Neuron (in vitro differentiated cells): ENCODE measurements at regions not wholly inside any gene's neighbourhood (a gene's known extent, or its start where the extent isn't known, plus 50 kb on each side); places are given as distances from the start of the nearest gene placed in this dataset.

Experiments used
- H2AFZ ChIP-seq: one replicate; pipeline ENCODE4 v1.6.1; 2013; ENCODE audit warnings: low read depth, mild to moderate bottlenecking, inconsistent platforms, low read length, moderate library complexity
- H3K27me3 ChIP-seq: one replicate; pipeline ENCODE4 v1.6.1; 2013; ENCODE audit warnings: low read length; ENCODE audit not compliant: insufficient read depth
- H3K36me3 ChIP-seq: one replicate; pipeline ENCODE4 v1.6.1; 2013; ENCODE audit warnings: low read length; ENCODE audit not compliant: insufficient read depth
- H3K4me1 ChIP-seq: one replicate; pipeline ENCODE4 v1.6.1; 2013; ENCODE audit warnings: low read length; ENCODE audit not compliant: insufficient read depth
- H3K4me3 ChIP-seq: 2 replicates; pipeline ENCODE4 v1.5.1; 2013; ENCODE audit warnings: mild to moderate bottlenecking, low read length, moderate library complexity
- H3K9me3 ChIP-seq: one replicate; pipeline ENCODE4 v1.6.1; 2013; ENCODE audit warnings: low read length

DNA sequence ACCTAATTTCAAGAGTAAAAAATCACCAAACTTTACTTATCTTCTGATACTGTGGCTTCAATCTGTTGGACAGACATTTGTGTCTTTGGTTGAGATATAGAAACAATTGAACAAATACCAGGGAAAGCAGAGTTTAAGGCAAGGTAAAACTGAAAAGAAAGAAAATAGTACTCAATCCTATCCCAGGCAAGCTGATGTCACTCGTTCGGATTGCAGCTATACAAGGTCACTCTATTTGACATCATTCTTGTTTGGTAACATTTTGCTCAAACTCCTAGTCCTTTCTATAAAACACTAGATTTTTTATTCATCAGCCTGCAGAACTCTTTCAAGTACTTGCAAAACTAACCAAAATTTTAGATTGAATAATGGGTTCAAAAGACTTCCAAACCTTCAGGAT lies 91.9 kb upstream of the ANKRD55 start:
- H3K4me3 ChIP-seq = no peak overlapping the region
- H3K9me3 ChIP-seq = no peaks in the 10 kb centered on the region
- no peaks in the 10 kb centered on the region for H3K4me1 ChIP-seq
- H2AFZ ChIP-seq = no peak overlapping the region
- no peaks in the 10 kb centered on the region for H3K27me3 ChIP-seq
- no peaks in the 10 kb centered on the region for H3K36me3 ChIP-seq

DNA sequence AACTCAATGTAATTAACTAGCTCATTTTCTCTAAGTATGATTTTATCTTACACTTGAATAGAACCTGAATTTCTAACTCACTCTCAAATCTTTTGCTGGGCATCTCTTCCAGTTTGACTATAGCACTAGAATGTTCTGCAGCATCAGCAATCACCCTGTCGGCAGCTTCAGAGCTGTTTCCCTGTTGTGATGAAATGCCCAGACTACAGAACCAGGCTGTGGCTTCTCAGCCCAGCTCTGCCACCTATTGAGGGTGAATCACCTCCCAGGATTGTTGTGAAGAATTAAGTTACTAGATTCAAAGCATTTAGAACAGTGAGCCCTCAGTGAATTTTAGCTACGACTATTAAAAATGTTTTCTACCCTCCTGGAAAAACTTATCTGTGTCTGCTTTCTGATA lies 90.4 kb upstream of the ANKRD55 start:
- H3K4me1 ChIP-seq = no peaks in the 10 kb centered on the region
- no peaks in the 10 kb centered on the region for H3K27me3 ChIP-seq
- no peaks in the 10 kb centered on the region for H3K9me3 ChIP-seq
- H3K4me3 ChIP-seq = no peak overlapping the region
- no peak overlapping the region for H2AFZ ChIP-seq
- H3K36me3 ChIP-seq = no peaks in the 10 kb centered on the region

DNA sequence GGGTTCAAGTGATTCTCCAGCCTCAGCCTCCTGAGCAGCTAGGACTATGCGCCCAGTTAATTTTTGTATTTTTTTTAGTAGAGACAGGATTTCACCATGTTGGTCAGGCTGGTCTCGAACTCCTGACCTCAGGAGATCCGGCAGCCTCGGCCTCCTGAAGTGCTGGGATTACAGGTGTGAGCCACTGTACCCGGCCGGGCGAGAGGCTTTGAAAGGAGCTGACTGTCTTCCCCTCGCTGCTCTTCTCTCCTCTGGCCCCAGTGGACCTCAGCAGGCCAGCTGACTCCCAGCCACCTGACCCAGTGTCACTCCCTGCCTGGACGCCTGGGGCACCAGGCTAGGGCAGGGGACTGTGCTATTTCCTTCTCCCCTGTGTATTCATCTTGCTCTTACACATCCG lies 89.5 kb upstream of the ANKRD55 start:
- no peak overlapping the region for H2AFZ ChIP-seq
- H3K27me3 ChIP-seq = no peaks in the 10 kb centered on the region
- no peak overlapping the region for H3K4me3 ChIP-seq
- no peaks in the 10 kb centered on the region for H3K9me3 ChIP-seq
- no peaks in the 10 kb centered on the region for H3K4me1 ChIP-seq
- H3K36me3 ChIP-seq = no peaks in the 10 kb centered on the region

DNA sequence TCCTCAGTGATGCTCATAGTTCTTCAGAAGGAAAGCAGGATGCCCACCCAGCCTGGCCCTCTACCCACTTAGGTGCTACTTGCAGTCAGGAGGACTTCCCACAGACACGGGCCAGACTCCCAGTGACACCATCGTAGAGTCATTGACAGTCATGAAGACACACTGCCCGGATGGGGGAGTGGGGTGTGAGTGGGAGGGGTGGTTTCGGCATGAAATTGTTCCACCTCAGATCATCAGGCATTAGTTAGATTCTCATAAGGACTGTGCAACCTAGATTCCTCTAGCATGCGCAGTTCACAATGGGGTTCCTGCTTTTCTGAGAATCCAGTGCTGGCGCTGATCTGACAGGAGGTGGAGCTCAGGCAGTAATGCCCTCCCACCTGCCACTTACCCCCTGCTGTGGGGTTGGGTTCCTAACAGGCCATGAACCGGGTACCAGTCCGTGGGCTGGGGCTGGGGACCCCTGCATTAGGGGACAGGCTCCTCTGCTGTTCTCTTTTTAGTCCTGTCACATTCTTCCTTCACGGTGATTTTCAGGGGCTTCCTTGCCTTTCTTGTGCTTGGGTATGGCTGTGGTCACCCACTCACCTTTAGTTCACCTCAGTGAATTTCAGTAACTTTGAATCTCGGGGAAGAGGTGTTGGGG lies 88.2 kb upstream of the ANKRD55 start:
- no peak overlapping the region for H2AFZ ChIP-seq
- no peaks in the 10 kb centered on the region for H3K4me1 ChIP-seq
- no peaks in the 10 kb centered on the region for H3K27me3 ChIP-seq
- H3K9me3 ChIP-seq = no peaks in the 10 kb centered on the region
- H3K4me3 ChIP-seq = no peak overlapping the region
- H3K36me3 ChIP-seq = no peaks in the 10 kb centered on the region

DNA sequence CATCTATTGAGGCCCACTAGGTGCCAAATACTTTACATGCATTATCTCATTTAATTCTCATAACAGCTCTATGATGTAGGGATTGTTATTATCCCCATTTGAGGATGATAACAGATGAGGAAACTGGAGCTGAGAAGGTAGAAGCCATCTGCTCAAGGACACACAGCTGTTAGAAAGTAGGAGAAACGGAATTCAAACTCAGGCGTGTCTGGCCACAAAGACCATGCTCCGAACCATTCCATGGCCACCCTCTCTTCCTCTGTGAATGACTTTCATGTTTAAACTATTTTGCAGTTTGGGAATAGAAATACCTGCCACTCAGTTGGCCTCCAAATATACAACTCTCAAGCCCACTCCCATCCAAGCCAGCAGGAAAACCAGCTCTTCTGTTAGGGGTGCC lies 87.6 kb upstream of the ANKRD55 start:
- H3K27me3 ChIP-seq = no peaks in the 10 kb centered on the region
- no peaks in the 10 kb centered on the region for H3K36me3 ChIP-seq
- no peaks in the 10 kb centered on the region for H3K4me1 ChIP-seq
- no peak overlapping the region for H2AFZ ChIP-seq
- no peaks in the 10 kb centered on the region for H3K9me3 ChIP-seq
- no peak overlapping the region for H3K4me3 ChIP-seq

DNA sequence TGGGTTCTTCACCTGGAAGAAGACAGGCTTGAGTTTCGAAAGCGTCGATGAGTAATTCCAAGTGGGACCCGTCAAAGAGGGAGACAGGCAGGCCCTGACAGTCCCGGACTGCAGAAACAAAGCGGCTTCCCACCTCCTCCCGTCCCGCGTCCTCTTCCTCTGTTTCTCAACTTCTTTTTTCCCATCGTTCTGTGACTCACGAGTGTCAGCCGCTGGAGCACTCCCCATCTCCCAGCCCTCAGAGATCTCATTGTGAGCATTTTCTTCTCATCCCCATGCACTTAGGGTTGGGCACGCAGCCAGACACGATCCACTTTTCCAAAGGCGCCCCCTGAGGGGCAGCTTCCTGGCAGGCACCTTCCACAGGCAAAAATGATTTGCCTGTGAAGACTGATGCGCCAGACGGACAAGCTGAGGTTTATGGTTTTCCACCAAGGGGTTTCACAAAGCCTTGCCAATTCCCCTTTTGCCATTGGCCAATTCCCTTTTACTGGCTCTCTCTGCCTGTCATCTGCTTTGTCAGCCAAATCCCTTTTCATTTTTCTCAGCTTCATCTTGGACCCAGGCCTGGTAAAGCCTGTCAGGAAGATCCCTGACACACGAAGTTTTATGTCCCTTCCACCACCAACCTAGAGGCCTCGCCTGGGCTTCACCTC lies 86.5 kb upstream of the ANKRD55 start:
- Histone ChIP-seq H3K4me1 (no peaks in the 10 kb centered on the region), H2AFZ (no peak overlapping the region), H3K9me3 (no peaks in the 10 kb centered on the region), H3K27me3 (peaks cover under 1% of the 10 kb centered on the region), H3K36me3 (no peaks in the 10 kb centered on the region), H3K4me3 (no peak overlapping the region)

DNA sequence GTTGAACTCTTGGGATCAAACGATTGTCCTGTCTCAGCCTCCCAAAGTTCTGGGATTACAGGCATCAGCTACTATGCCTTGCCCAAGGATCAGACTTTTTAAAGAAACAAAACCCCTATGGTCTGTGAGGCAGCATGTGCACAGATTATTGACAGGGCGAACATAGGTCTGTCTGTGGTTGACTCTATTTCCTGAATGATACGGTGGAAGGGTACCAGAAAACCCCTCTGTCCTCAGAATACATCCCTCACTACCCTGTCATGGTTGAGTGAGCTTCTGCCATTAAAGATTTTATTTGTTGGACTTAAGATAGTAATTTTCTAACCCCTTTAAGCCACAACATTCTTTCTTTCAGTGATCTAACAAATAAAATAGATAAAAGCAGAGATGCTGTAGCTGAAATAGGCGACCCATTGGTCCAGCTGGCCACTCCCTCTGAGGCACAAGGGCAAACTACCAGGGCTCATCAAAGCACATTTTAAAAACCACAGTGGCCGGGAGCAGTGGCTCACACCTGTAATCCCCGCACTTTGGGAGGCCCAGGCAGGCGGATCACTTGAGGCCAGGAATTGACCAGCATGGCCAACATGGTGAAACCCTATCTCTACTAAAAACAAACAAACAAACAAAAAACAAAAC lies 84.9 kb upstream of the ANKRD55 start:
- Histone ChIP-seq H2AFZ (no peak overlapping the region), H3K36me3 (no peaks in the 10 kb centered on the region), H3K4me1 (no peaks in the 10 kb centered on the region), H3K9me3 (no peaks in the 10 kb centered on the region), H3K4me3 (no peak overlapping the region), H3K27me3 (peaks cover 3% of the 10 kb centered on the region)

DNA sequence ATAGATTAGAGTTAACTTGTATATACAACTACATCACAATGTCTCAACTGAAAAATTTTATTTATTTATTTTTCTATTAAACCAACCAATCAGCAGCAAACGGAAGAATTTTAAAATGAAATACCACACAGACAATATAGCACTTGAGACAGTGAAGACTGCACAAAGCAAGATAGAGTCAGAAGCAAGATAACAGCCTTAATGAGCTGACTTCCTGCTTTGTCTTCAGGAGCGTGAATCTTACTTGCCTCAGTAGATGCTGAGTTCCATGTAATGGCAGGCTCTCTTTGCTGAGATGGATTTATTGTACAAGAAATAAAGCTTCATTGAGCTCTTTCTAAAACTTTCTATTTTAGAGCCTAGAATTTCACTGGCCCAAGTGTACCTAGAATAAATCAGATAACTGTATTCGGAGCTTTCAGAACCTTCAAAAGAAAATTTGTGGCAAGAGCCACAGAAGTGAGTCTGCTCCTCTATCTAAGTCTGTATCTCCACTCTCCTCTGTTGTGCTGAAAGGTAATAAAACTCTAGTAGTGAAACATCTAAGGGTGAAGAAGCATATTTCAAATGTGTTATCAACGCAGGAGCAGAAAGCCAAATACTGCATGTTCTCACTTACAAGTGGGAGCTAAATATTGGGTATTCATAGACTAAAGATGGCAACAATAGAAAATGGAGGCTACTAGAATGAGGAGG lies 83.3 kb upstream of the ANKRD55 start:
- Histone ChIP-seq H2AFZ (no peak overlapping the region), H3K4me3 (no peak overlapping the region), H3K27me3 (peaks cover 3% of the 10 kb centered on the region), H3K36me3 (no peaks in the 10 kb centered on the region), H3K9me3 (no peaks in the 10 kb centered on the region), H3K4me1 (no peaks in the 10 kb centered on the region)

DNA sequence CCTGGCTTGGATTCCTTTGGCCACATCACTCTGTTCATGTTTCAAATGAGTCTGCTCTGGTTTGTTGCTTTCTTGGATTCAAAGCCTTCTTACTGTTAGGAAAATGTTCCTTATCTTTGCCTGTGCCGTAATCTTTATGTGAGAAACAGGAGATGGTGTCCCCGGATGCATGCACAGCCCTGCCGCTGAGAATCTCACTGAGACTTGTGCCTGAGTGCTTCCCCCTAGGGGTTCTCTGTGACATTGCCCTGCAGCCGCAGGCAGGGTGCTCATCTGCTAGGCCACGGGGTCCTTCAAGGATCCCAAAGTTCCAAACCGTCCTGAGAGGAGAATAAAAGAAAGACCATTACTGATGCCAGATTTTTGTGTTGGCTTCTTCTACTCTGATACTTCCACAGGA lies 81.4 kb upstream of the ANKRD55 start:
- no peaks in the 10 kb centered on the region for H3K36me3 ChIP-seq
- H3K27me3 ChIP-seq = peaks cover 3% of the 10 kb centered on the region
- H2AFZ ChIP-seq = no peak overlapping the region
- H3K4me1 ChIP-seq = no peaks in the 10 kb centered on the region
- H3K9me3 ChIP-seq = no peaks in the 10 kb centered on the region
- no peak overlapping the region for H3K4me3 ChIP-seq

DNA sequence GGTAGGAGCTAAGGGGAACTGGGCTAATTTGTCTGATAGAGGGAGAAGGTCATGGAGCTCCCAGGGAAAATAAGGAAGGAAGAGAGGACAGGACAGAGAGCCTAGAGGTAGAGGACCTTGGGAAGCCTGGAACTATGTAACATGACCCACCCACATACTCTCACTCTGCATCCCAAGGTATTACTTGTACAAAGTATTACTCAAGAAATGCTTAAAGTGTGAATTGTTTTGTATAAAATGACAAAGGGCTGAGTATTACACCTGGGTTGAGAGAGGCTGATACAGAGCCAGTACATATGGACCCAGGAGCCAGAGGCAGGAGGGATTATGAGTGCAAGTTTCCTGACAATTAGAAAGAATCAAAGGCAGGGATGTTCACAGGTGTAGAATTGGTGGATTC lies 80.5 kb upstream of the ANKRD55 start:
- no peaks in the 10 kb centered on the region for H3K36me3 ChIP-seq
- H3K4me1 ChIP-seq = no peaks in the 10 kb centered on the region
- H2AFZ ChIP-seq = no peak overlapping the region

DNA sequence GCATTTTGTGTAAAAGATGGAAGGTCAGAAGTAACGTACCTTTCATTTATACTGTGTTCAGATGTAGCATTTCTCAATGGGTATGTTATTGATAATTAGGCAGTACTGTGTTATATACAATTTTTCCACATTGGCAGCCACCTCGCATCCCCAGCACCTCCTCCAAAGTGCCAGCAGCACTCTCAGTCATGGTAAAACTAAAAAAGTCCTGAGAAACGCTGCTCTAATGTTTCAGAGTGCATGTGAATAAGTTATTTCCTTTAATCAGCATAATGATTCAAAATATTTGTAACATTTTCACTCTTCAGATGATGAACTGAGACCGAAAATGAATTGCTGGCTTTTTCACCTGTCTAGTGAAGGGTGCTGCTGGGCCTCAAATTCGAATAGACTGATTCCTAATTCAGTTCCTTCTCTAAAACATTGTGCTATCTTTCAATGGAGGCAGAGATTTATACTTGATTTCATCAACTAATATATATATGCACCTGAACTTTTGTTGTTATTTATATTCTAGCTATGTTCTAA lies 79.9 kb upstream of the ANKRD55 start:
- Histone ChIP-seq H3K27me3 (peaks cover 3% of the 10 kb centered on the region), H3K4me1 (no peaks in the 10 kb centered on the region), H3K4me3 (no peak overlapping the region), H2AFZ (no peak overlapping the region), H3K36me3 (no peaks in the 10 kb centered on the region), H3K9me3 (no peaks in the 10 kb centered on the region)

More for the DNA sequence above, 80.5 kb upstream of the ANKRD55 start:
- Histone ChIP-seq H3K9me3 (no peaks in the 10 kb centered on the region), H3K4me3 (no peak overlapping the region), H3K27me3 (peaks cover 3% of the 10 kb centered on the region)

DNA sequence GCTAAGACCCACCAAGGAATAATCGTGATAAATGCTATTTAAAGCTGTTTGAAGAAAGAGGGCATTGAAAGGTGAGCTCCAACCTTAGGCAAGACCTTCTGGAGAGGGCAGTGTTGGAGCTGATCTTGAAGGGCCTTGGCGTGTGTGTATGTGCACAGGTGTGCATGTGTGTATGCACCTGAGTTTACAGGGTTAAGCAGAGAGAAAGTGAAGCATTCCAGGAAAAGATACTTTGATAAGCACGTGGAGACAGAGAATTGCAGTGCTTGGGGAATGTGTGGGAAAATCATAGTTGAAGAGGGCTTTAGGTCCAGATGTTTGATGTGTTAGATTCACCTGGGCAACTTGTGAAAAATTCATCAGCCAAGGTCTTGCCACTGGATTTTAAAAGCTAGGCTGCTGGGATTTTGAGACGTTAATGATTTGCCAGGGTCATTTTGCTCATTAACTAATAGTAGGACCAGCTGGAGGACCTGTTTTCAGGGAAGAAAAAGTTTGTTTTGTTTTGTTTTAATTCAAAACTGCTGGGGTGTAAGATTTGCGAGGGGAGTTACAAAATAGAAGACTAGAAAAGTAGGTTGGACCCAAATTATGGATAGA lies 78.3 kb upstream of the ANKRD55 start:
- Histone ChIP-seq H3K27me3 (peaks cover 3% of the 10 kb centered on the region), H3K9me3 (no peaks in the 10 kb centered on the region), H2AFZ (no peak overlapping the region), H3K4me3 (no peak overlapping the region), H3K4me1 (no peaks in the 10 kb centered on the region), H3K36me3 (no peaks in the 10 kb centered on the region)
